H1 (cell line): ENCODE measurements at regions not wholly inside any gene's neighbourhood (a gene's known extent, or its start where the extent isn't known, plus 50 kb on each side); places are given as distances from the start of the nearest gene placed in this dataset.

Source experiments
- CTCF ChIA-PET: fragments of 300-600 bp; sonication (Branson Sonifier 250); formaldehyde crosslinking; loops from one replicate; lab custom pipeline; 2021; ENCODE audit not compliant: partially characterized antibody; lab: Charles Lee
- POLR2A ChIA-PET: fragments of 300-600 bp; sonication (Branson Sonifier 250); formaldehyde crosslinking; loops from one replicate; lab custom pipeline; 2021; ENCODE audit warnings: inconsistent platforms; ENCODE audit not compliant: partially characterized antibody; lab: Charles Lee
- DNase-seq, 2 experiments: peaks; one replicate each; pipeline versions ENCODE4 v3.0.0 to v3.0.0-alpha.2; 2010 to 2022; ENCODE audit warnings: low spot score in 2 of 2, low read depth in 1 of 2, mixed read lengths in 1 of 2
- FAIRE-seq: peaks from 2 replicates; lab custom pipeline; 2011; peaks lifted over from hg19 to GRCh38; lab: Jason Lieb, UNC
- H2AFZ ChIP-seq: 2 replicates; pipeline ENCODE4 v1.8.1; 2012; ENCODE audit warnings: low read length, inconsistent platforms
- H2AK5ac ChIP-seq: 2 replicates; pipeline ENCODE4 v1.6.1; 2013; ENCODE audit warnings: low read depth, low read length
- H2BK120ac ChIP-seq: replicated peaks from 2 replicates; pipeline ENCODE3; 2013; ENCODE audit warnings: low read depth, low read length, inconsistent platforms
- H2BK12ac ChIP-seq: 2 replicates; pipeline ENCODE4 v1.6.1; 2013; ENCODE audit warnings: low read depth, low read length
- H2BK15ac ChIP-seq: 2 replicates; pipeline ENCODE4 v1.6.1; 2013; ENCODE audit warnings: low read length
- H2BK20ac ChIP-seq: 2 replicates; pipeline ENCODE4 v1.6.1; 2013; ENCODE audit warnings: low read length
- H2BK5ac ChIP-seq: 2 replicates; pipeline ENCODE4 v1.6.1; 2013; ENCODE audit warnings: low read depth, low read length
- H3K14ac ChIP-seq: 2 replicates; pipeline ENCODE4 v1.6.1; 2013; ENCODE audit warnings: inconsistent platforms; ENCODE audit not compliant: insufficient read length
- H3K18ac ChIP-seq: 2 replicates; pipeline ENCODE4 v1.6.1; 2013; ENCODE audit warnings: low read length; ENCODE audit errors: extremely low read depth
- H3K23ac ChIP-seq: 2 replicates; pipeline ENCODE4 v1.6.1; 2013; ENCODE audit warnings: inconsistent platforms; ENCODE audit not compliant: insufficient read length
- H3K23me2 ChIP-seq: 2 replicates; pipeline ENCODE4 v1.6.1; 2013; ENCODE audit warnings: low read depth, low read length
- H3K27ac ChIP-seq: 2 replicates; pipeline ENCODE4 v1.6.1; 2011; ENCODE audit warnings: low read depth, low read length, inconsistent platforms
- H3K27me3 ChIP-seq, 4 experiments: replicated peaks in 1 of 4; 1 replicate in 1 of 4; 2 replicates in 3 of 4; pipeline versions ENCODE4 v1.6.1 to v1.8.1; 2011 to 2013; ENCODE audit warnings: low read length in 3 of 4, mild to moderate bottlenecking in 3 of 4, inconsistent platforms in 2 of 4, mixed read lengths in 2 of 4, moderate library complexity in 1 of 4; ENCODE audit not compliant: control insufficient read depth in 3 of 4, insufficient read depth in 3 of 4; ENCODE audit errors: extremely low read depth in 1 of 4
- H3K36me3 ChIP-seq, 4 experiments: 2 replicates each; pipeline versions ENCODE4 v1.6.1 to v1.8.1; 2011 to 2013; ENCODE audit warnings: mild to moderate bottlenecking in 4 of 4, low read length in 3 of 4, moderate library complexity in 2 of 4, control low read depth in 1 of 4, inconsistent platforms in 1 of 4; ENCODE audit not compliant: insufficient read depth in 4 of 4, control insufficient read depth in 2 of 4
- H3K4ac ChIP-seq: replicated peaks from 2 replicates; pipeline ENCODE3; 2013; ENCODE audit warnings: low read length, low read depth, mixed read lengths, inconsistent platforms; ENCODE audit not compliant: insufficient read length
- H3K4me1 ChIP-seq, 4 experiments: replicated peaks in 1 of 4; 1 replicate in 1 of 4; 2 replicates in 3 of 4; pipeline versions ENCODE4 v1.6.1 to v1.8.1; 2011 to 2013; ENCODE audit warnings: low read length in 3 of 4, inconsistent platforms in 2 of 4, mixed read lengths in 1 of 4; ENCODE audit not compliant: insufficient read depth in 4 of 4, control insufficient read depth in 3 of 4
- H3K4me2 ChIP-seq, 2 experiments: 2 replicates each; pipeline versions ENCODE4 v1.6.1 to v1.8.1; 2011 to 2013; ENCODE audit warnings: low read depth in 2 of 2, low read length in 2 of 2, control low read depth in 1 of 2, inconsistent platforms in 1 of 2, mild to moderate bottlenecking in 1 of 2; ENCODE audit not compliant: insufficient read depth in 1 of 2
- H3K4me3 ChIP-seq, 4 experiments: fragments of 200-600, 300-600 bp in 1 of 4; sonication (generic), shearing (Covaris generic), sonication (Bioruptor Twin) in 1 of 4; 2 replicates each; pipeline versions ENCODE4 v1.5.1 to v1.8.1; 2011 to 2016; ENCODE audit warnings: low read length in 4 of 4, low read depth in 3 of 4, control low read depth in 2 of 4, inconsistent platforms in 2 of 4, mild to moderate bottlenecking in 2 of 4, mixed read lengths in 1 of 4, moderate library complexity in 1 of 4; ENCODE audit not compliant: insufficient read depth in 2 of 4; ENCODE audit errors: extremely low read depth in 1 of 4
- H3K56ac ChIP-seq: replicated peaks from 2 replicates; pipeline ENCODE3; 2013; ENCODE audit warnings: low read depth, mild to moderate bottlenecking, mixed read lengths, low read length, inconsistent platforms; ENCODE audit not compliant: insufficient read length
- H3K79me1 ChIP-seq: 2 replicates; pipeline ENCODE4 v1.6.1; 2013; ENCODE audit warnings: low read depth, low read length, control low read depth
- H3K79me2 ChIP-seq, 2 experiments: 2 replicates each; pipeline versions ENCODE4 v1.6.1 to v1.8.1; 2012 to 2013; ENCODE audit warnings: low read length in 2 of 2, mild to moderate bottlenecking in 2 of 2, inconsistent platforms in 1 of 2; ENCODE audit not compliant: insufficient read depth in 2 of 2, control insufficient read depth in 1 of 2
- H3K9ac ChIP-seq, 4 experiments: replicated peaks in 1 of 4; 1 replicate in 1 of 4; 2 replicates in 3 of 4; pipeline versions ENCODE4 v1.6.1 to v1.8.1; 2011 to 2013; ENCODE audit warnings: low read depth in 3 of 4, low read length in 3 of 4, control low read depth in 2 of 4, mild to moderate bottlenecking in 2 of 4, moderate library complexity in 2 of 4, inconsistent platforms in 1 of 4; ENCODE audit errors: extremely low read depth in 1 of 4
- H3K9me3 ChIP-seq, 2 experiments: 2 replicates each; pipeline versions ENCODE4 v1.6.1 to v1.8.1; 2012 to 2013; ENCODE audit warnings: mild to moderate bottlenecking in 2 of 2, moderate library complexity in 2 of 2, control low read depth in 1 of 2, inconsistent platforms in 1 of 2, low read depth in 1 of 2, low read length in 1 of 2, mixed read lengths in 1 of 2; ENCODE audit not compliant: insufficient read depth in 2 of 2
- H4K20me1 ChIP-seq, 2 experiments: replicated peaks in 1 of 2; 2 replicates each; pipeline versions ENCODE3 to v1.8.1; 2011 to 2013; ENCODE audit warnings: inconsistent platforms in 2 of 2, low read length in 2 of 2, mild to moderate bottlenecking in 1 of 2; ENCODE audit not compliant: insufficient read depth in 2 of 2, control insufficient read depth in 1 of 2
- H4K5ac ChIP-seq: 2 replicates; pipeline ENCODE4 v1.6.1; 2013; ENCODE audit warnings: low read length, low read depth, mixed read lengths, inconsistent platforms; ENCODE audit not compliant: insufficient read length
- H4K8ac ChIP-seq: 2 replicates; pipeline ENCODE4 v1.8.0; 2013; ENCODE audit warnings: mild to moderate bottlenecking, moderate library complexity, low read length, inconsistent platforms; ENCODE audit not compliant: insufficient read depth; ENCODE audit errors: extremely low read depth
- H4K91ac ChIP-seq: replicated peaks from 2 replicates; pipeline ENCODE3; 2013; ENCODE audit warnings: low read length, mixed read lengths, inconsistent platforms; ENCODE audit not compliant: insufficient read length
- BCL11A ChIP-seq, 2 experiments: IDR thresholded peaks; one replicate each; pipeline ENCODE4 v1.6.1; 2011; ENCODE audit warnings: low read depth in 2 of 2, low read length in 2 of 2, mild to moderate bottlenecking in 2 of 2
- CTCF ChIP-seq, 3 experiments: IDR thresholded peaks; 1 replicate in 2 of 3; 2 replicates in 1 of 3; pipeline versions ENCODE4 v1.5.1 to v1.6.1; 2011; ENCODE audit warnings: low read length in 3 of 3, mild to moderate bottlenecking in 3 of 3, inconsistent platforms in 2 of 3, low read depth in 1 of 3, moderate library complexity in 1 of 3; ENCODE audit not compliant: insufficient read depth in 1 of 3; ENCODE audit errors: control extremely low read depth in 1 of 3
- MAX ChIP-seq: IDR thresholded peaks from 2 replicates; pipeline ENCODE4 v1.6.1; 2012; ENCODE audit warnings: inconsistent platforms
- POU5F1 ChIP-seq: IDR thresholded peaks from 2 replicates; pipeline ENCODE4 v1.6.1; 2011; ENCODE audit warnings: low read depth, mild to moderate bottlenecking, low read length, moderate library complexity
- RAD21 ChIP-seq, 2 experiments: IDR thresholded peaks in 1 of 2; conservative IDR thresholded peaks in 1 of 2; 2 replicates each; pipeline ENCODE4 v1.6.1; 2011; ENCODE audit warnings: low read depth in 2 of 2, low read length in 2 of 2, improper control_type of control experiment in 1 of 2, inconsistent platforms in 1 of 2, mild to moderate bottlenecking in 1 of 2, moderate library complexity in 1 of 2
- RNF2 ChIP-seq: fragments of 200-900, 300-1000 bp; sonication (generic); IDR thresholded peaks from 2 replicates; pipeline ENCODE4 v1.7.1; 2016; ENCODE audit warnings: borderline replicate concordance, low read depth, mild to moderate bottlenecking, antibody characterized with exemption, low read length; ENCODE audit not compliant: poor library complexity, severe bottlenecking; ENCODE audit errors: missing control alignments
- SP4 ChIP-seq: IDR thresholded peaks from 2 replicates; pipeline ENCODE4 v1.6.1; 2012; ENCODE audit warnings: low read length, inconsistent platforms
- TAF1 ChIP-seq: IDR thresholded peaks from 2 replicates; pipeline ENCODE4 v1.6.1; 2011; ENCODE audit warnings: mild to moderate bottlenecking, low read depth, low read length
- TCF12 ChIP-seq: IDR thresholded peaks from 2 replicates; pipeline ENCODE4 v1.6.1; 2011; ENCODE audit warnings: low read depth, mild to moderate bottlenecking, low read length
- WGBS, 2 experiments: shearing (Covaris generic) in 1 of 2; methylation state at CpG; one replicate each; pipeline versions ENCODE4 v1.1.6 to v1.1.7; 2013 to 2015; ENCODE audit warnings: low lambda C conversion rate in 2 of 2, mixed read lengths in 2 of 2, inconsistent platforms in 1 of 2, low coverage in 1 of 2, missing lambda C conversion rate in 1 of 2; ENCODE audit not compliant: insufficient replicate concordance in 2 of 2, insufficient coverage in 1 of 2, insufficient read length in 1 of 2; ENCODE audit errors: extremely low coverage in 1 of 2, missing lambda C conversion rate in 1 of 2; 5-methylcytosine and 5-hydroxymethylcytosine counted together

- FAIRE-seq, result no peak
- H4K5ac ChIP-seq, result no peak overlapping the region
- no peak overlapping the region for H2BK20ac ChIP-seq
- H3K4ac ChIP-seq, result no peak overlapping the region
- no peaks in the 10 kb centered on the region for H4K20me1 ChIP-seq
- H3K4me3 ChIP-seq, result no peak overlapping the region
- no peaks in the 10 kb centered on the region for H3K9me3 ChIP-seq
- H3K79me1 ChIP-seq, result no peaks in the 10 kb centered on the region
- no peaks in the 10 kb centered on the region for H3K36me3 ChIP-seq
- no peak overlapping the region for H4K8ac ChIP-seq
- H3K4me1 ChIP-seq, result no peaks in the 10 kb centered on the region
- H3K27me3 ChIP-seq, result no peaks in the 10 kb centered on the region
- H3K9ac ChIP-seq, result no peak overlapping the region
- TF ChIP-seq TAF1 (no peak), RNF2 (no peak), SP4 (no peak), MAX (no peak), POU5F1 (no peak), RAD21 (IDR thresholded peaks at IDR 0.05 in 1 of 2, conservative IDR thresholded peaks at IDR 0.05 in 1 of 2; ENCODE audit: low read depth in 2 of 2, low read length in 2 of 2) (no peak), BCL11A (IDR thresholded peaks at IDR 0.05; ENCODE audit: low read depth in 2 of 2, low read length in 2 of 2) (no peak), TCF12 (no peak), CTCF (IDR thresholded peaks at IDR 0.05; ENCODE audit: control extremely low read depth in 1 of 3, insufficient read depth in 1 of 3, low read depth in 1 of 3, low read length in 3 of 3) (no peak)
- 81% methylated on average over 1 of the region's 1 CpG; no CpG with 5 or more reads in 1 of the 2 experiments for WGBS, 2 experiments
- H3K4me2 ChIP-seq, result no peak overlapping the region
- ChIA-PET POLR2A (no interaction called here), CTCF (interaction anchor here (0.8 kb wide), 1 partner anchor 489 kb away, joined by 3 read pairs; no protein-coding TSS in a partner anchor)
- H2AK5ac ChIP-seq, result no peak overlapping the region
- H2BK12ac ChIP-seq, result no peak overlapping the region
- no peak overlapping the region for H3K23ac ChIP-seq
- H3K79me2 ChIP-seq, result no peaks in the 10 kb centered on the region
- no peaks in the 10 kb centered on the region for H3K23me2 ChIP-seq
- no peak overlapping the region for H2BK15ac ChIP-seq
- H3K27ac ChIP-seq, result no peak overlapping the region
- no peak overlapping the region for H2AFZ ChIP-seq
- no peak overlapping the region for H4K91ac ChIP-seq
- H3K56ac ChIP-seq, result no peak overlapping the region
- H2BK120ac ChIP-seq, result no peak overlapping the region
- H3K18ac ChIP-seq, result no peak overlapping the region
- no peak for DNase-seq
- H2BK5ac ChIP-seq, result no peak overlapping the region
- H3K14ac ChIP-seq, result no peak overlapping the region
Measured at GRCh38 chr7:13174991-13175390, 487.6 kb downstream of the ARL4A start.
